Ovary (tissue), 7 donors: ENCODE measurements at regions not wholly inside any gene's neighbourhood (a gene's known extent, or its start where the extent isn't known, plus 50 kb on each side); places are given as distances from the start of the nearest gene placed in this dataset.

Experiments used
- DNase-seq, 5 donors: peaks; one replicate each; pipeline ENCODE4 v3.0.0-alpha.2; 2019 to 2020
- H3K27ac ChIP-seq, 2 donors: fragments of 200-600 bp; one replicate each; pipeline versions ENCODE4 v1.5.1 to v1.8.0; 2019 to 2022
- H3K27me3 ChIP-seq: fragments of 200-600 bp; one replicate; pipeline ENCODE4 v1.8.0; 2022
- H3K36me3 ChIP-seq: fragments of 200-600 bp; sonication (generic); one replicate; pipeline ENCODE4 v1.5.1; 2019
- H3K4me1 ChIP-seq: one replicate; pipeline ENCODE4 v1.8.1; 2013; ENCODE audit warnings: mild to moderate bottlenecking, moderate library complexity; ENCODE audit not compliant: insufficient read depth
- H3K4me3 ChIP-seq: fragments of 200-600 bp; sonication (generic); one replicate; pipeline ENCODE4 v1.5.1; 2017
- H3K9me3 ChIP-seq, 2 donors: fragments of 200-600 bp in 1 of 2; sonication (generic) in 1 of 2; one replicate each; pipeline versions ENCODE4 v1.5.1 to v1.8.1; 2013 to 2019; ENCODE audit warnings: mild to moderate bottlenecking in 1 of 2, moderate library complexity in 1 of 2
- CTCF ChIP-seq, 3 donors: fragments of 450-650 bp in 2 of 3; fragments of 200-600 bp in 1 of 3; IDR thresholded peaks; one replicate each; pipeline versions ENCODE4 v1.5.1 to v1.8.0; 2016 to 2022; ENCODE audit warnings: antibody characterized with exemption in 3 of 3, mild to moderate bottlenecking in 1 of 3
- EP300 ChIP-seq: sonication (generic); formaldehyde crosslinking; IDR thresholded peaks from one replicate; pipeline ENCODE4 v1.6.1; 2017; ENCODE audit warnings: antibody characterized with exemption
- POLR2A ChIP-seq: fragments of 450-650 bp; IDR thresholded peaks from one replicate; pipeline ENCODE4 v1.6.1; 2017; ENCODE audit warnings: antibody characterized with exemption, mild to moderate bottlenecking, moderate library complexity
- WGBS, 3 donors: extraction: QIAGEN DNeasy Blood & Tissue Kit in 1 of 3; methylation state at CpG; one replicate each; pipeline versions ENCODE4 v1.1.5 to v1.1.7; 2013 to 2017; 5-methylcytosine and 5-hydroxymethylcytosine counted together
- intact Hi-C, 4 donors: fragments of 100-400 bp; cut with DNase I; formaldehyde crosslinking; loops; one replicate each; pipeline versions ENCODE4 v1.11.0 to v1.15.1; 2022 to 2023
- donor health status: DM: no; HTN: no; CAD: no; lungs with moderate emphysema.
- donor health status: DM: no; HTN: no; CAD: no.
- donor health status: Bipolar disorder and iron deficiency.
- donor health status: DM: no; HTN: no; CAD: no.
- donor health status: DM: yes; HTN: yes; CAD: no.

GRCh38 chr4:180538384-180539057, 1704.7 kb upstream of the TENM3 start:
- intact Hi-C loops = no loop called here
- 30 to 65% (median 51%) methylated on average over 8 of the region's 8 CpGs for WGBS, 3 donors
- Histone ChIP-seq H3K9me3 (no peaks in the 10 kb centered on the region), H3K27me3 (no peaks in the 10 kb centered on the region), H3K36me3 (no peaks in the 10 kb centered on the region), H3K4me3 (no peak overlapping the region), H3K4me1 (no peaks in the 10 kb centered on the region), H3K27ac (no peak overlapping the region)
- DNase-seq = no peak
- TF ChIP-seq EP300 (no peak), CTCF (IDR thresholded peaks at IDR 0.05) (no peak), POLR2A (no peak)

- TF ChIP-seq EP300 (no peak), CTCF (IDR thresholded peaks at IDR 0.05) (no peak), POLR2A (no peak)
- WGBS, 3 donors = 52 to 61% (median 55%) methylated on average over 4 of the region's 4 CpGs
- Histone ChIP-seq H3K27ac (no peak overlapping the region), H3K4me1 (no peaks in the 10 kb centered on the region), H3K4me3 (no peak overlapping the region), H3K36me3 (no peaks in the 10 kb centered on the region), H3K9me3 (no peaks in the 10 kb centered on the region), H3K27me3 (no peaks in the 10 kb centered on the region)
- intact Hi-C loops = no loop called here
- no peak for DNase-seq
Measured at GRCh38 chr4:180539284-180539683, 1703.9 kb upstream of the TENM3 start.

- DNase-seq = no peak
- Histone ChIP-seq H3K36me3 (no peaks in the 10 kb centered on the region), H3K27ac (no peak overlapping the region), H3K4me3 (no peak overlapping the region), H3K27me3 (no peaks in the 10 kb centered on the region), H3K9me3 (no peaks in the 10 kb centered on the region), H3K4me1 (no peaks in the 10 kb centered on the region)
- intact Hi-C loops = no loop called here
- TF ChIP-seq POLR2A = no peak
- TF ChIP-seq EP300 = no peak
- no peak for TF ChIP-seq CTCF (IDR thresholded peaks at IDR 0.05)
Measured at GRCh38 chr4:180541678-180542077, 1701.5 kb upstream of the TENM3 start.

GRCh38 chr4:180542445-180543100, 1700.6 kb upstream of the TENM3 start:
- H3K4me1 ChIP-seq = no peaks in the 10 kb centered on the region
- no peaks in the 10 kb centered on the region for H3K36me3 ChIP-seq
- intact Hi-C loops = no loop called here
- no peak for TF ChIP-seq POLR2A
- no peaks in the 10 kb centered on the region for H3K27me3 ChIP-seq
- H3K9me3 ChIP-seq = no peaks in the 10 kb centered on the region
- H3K4me3 ChIP-seq = no peak overlapping the region
- no peak for DNase-seq
- H3K27ac ChIP-seq = no peak overlapping the region
- 33 to 56% (median 47%) methylated on average over 5 of the region's 5 CpGs for WGBS, 3 donors

DNA sequence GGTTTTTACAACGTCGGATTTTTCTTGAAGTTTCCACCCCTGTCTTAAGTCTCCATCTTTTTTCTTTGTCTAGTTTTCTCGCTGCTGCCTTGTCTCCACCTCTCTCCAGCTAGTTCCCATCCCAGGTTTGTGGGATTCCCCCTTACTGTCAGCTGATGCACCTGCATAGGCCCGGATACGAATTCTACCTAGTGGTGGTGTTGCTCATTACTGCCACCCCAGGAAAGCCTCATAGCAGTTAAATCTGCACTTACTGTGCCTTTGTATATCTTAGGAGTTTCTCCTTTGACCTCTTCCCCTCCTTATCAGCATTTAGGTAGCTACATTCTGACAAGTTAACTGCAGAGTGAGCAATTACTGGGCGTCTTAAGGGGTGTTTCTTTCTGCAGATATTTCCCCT, 1693.1 kb upstream of the TENM3 start:
- Histone ChIP-seq H3K9me3 (no peaks in the 10 kb centered on the region), H3K4me1 (no peaks in the 10 kb centered on the region), H3K36me3 (no peaks in the 10 kb centered on the region), H3K4me3 (no peak overlapping the region), H3K27me3 (no peaks in the 10 kb centered on the region), H3K27ac (no peak overlapping the region)
- no peak for TF ChIP-seq POLR2A
- intact Hi-C loops = no loop called here
- no peak for DNase-seq
- 29 to 90% (median 88%) methylated on average over 6 of the region's 6 CpGs for WGBS, 3 donors
